Choroid plexus epithelial cell (primary cell): ENCODE measurements at regions not wholly inside any gene's neighbourhood (a gene's known extent, or its start where the extent isn't known, plus 50 kb on each side); places are given as distances from the start of the nearest gene placed in this dataset.
A peak's percentile ranks its signal among the peaks of the same experiment; 100 is the strongest.

Source experiments
- DNase-seq: peaks from one replicate; pipeline ENCODE4 v3.0.0-alpha.2; 2010; ENCODE audit warnings: low read depth
- H3K4me3 ChIP-seq: 2 replicates; pipeline ENCODE4 v1.5.1; 2011; ENCODE audit warnings: low read depth, mild to moderate bottlenecking, control low read depth, low read length, moderate library complexity
- CTCF ChIP-seq: conservative IDR thresholded peaks from 2 replicates; pipeline ENCODE4 v1.5.1; 2011; ENCODE audit warnings: low read depth, mild to moderate bottlenecking, control low read depth, inconsistent platforms, low read length, moderate library complexity

- DNase-seq, result peak; percentile 76
- no peak overlapping the region for H3K4me3 ChIP-seq
- peak; percentile 62 for TF ChIP-seq CTCF
Observed at GRCh38 chr12:77152623-77153193, 87.3 kb upstream of the E2F7 start.

- TF ChIP-seq CTCF, result no peak
- H3K4me3 ChIP-seq, result no peak overlapping the region
- DNase-seq, result no peak
Observed at GRCh38 chr12:77151030-77151429, 85.7 kb upstream of the E2F7 start.

- TF ChIP-seq CTCF, result no peak
- H3K4me3 ChIP-seq, result no peak overlapping the region
- peak; percentile 71 for DNase-seq
Observed at GRCh38 chr12:77133566-77133965, 68.2 kb upstream of the E2F7 start.

- no peak overlapping the region for H3K4me3 ChIP-seq
- no peak for DNase-seq
- no peak for TF ChIP-seq CTCF
Observed at GRCh38 chr12:77131977-77132490, 66.7 kb upstream of the E2F7 start.

- no peak for TF ChIP-seq CTCF
- H3K4me3 ChIP-seq, result no peak overlapping the region
- DNase-seq, result peak; percentile 48
Observed at GRCh38 chr12:77130193-77130592, 64.8 kb upstream of the E2F7 start.

- TF ChIP-seq CTCF, result no peak
- peak; percentile 32 for DNase-seq
- H3K4me3 ChIP-seq, result no peak overlapping the region
Observed at GRCh38 chr12:77124767-77125166, 59.4 kb upstream of the E2F7 start.

GRCh38 chr12:77122661-77123060 lies 57.3 kb upstream of the E2F7 start:
- no peak for TF ChIP-seq CTCF
- DNase-seq, result peak; percentile 39
- H3K4me3 ChIP-seq, result no peak overlapping the region
